HEK293 (cell line): ENCODE measurements at regions not wholly inside any gene's neighbourhood (a gene's known extent, or its start where the extent isn't known, plus 50 kb on each side); places are given as distances from the start of the nearest gene placed in this dataset.
A peak's percentile ranks its signal among the peaks of the same experiment; 100 is the strongest.

Experiments used
- CTCF ChIA-PET: fragments of 350-600 bp; formaldehyde crosslinking; extraction: SDS; loops from one replicate; lab custom pipeline; 2021; ENCODE audit warnings: antibody characterized with exemption; lab: Yijun Ruan, JAX
- POLR2A ChIA-PET: fragments of 300-600 bp; formaldehyde crosslinking; extraction: SDS; loops from one replicate; lab custom pipeline; 2020; ENCODE audit warnings: antibody characterized with exemption, inconsistent platforms; lab: Yijun Ruan, JAX
- H3K27ac ChIP-seq: fragments of 200-500 bp; sonication (Bioruptor generic); 2 replicates; pipeline ENCODE4 v1.5.1; 2014; ENCODE audit warnings: low read depth, low read length, control low read depth, inconsistent platforms; ENCODE audit errors: extremely low read depth
- H3K36me3 ChIP-seq, 2 experiments: fragments of 200-500 bp in 1 of 2; sonication (Bioruptor generic) in 1 of 2; 1 replicate in 1 of 2; 2 replicates in 1 of 2; pipeline ENCODE4 v1.5.1; 2014 to 2017; ENCODE audit warnings: inconsistent platforms in 2 of 2, low read length in 2 of 2; ENCODE audit not compliant: control insufficient read depth in 2 of 2, insufficient read depth in 1 of 2
- H3K4me1 ChIP-seq: fragments of 200-500 bp; sonication (Bioruptor generic); 2 replicates; pipeline ENCODE4 v1.5.1; 2014; ENCODE audit warnings: mild to moderate bottlenecking, low read length, inconsistent platforms; ENCODE audit not compliant: control insufficient read depth, insufficient read depth
- H3K4me3 ChIP-seq: 2 replicates; pipeline ENCODE4 v1.5.1; 2011; ENCODE audit warnings: low read depth, mild to moderate bottlenecking, control low read depth, low read length, moderate library complexity
- H3K9me3 ChIP-seq: fragments of 200-500 bp; sonication (Bioruptor generic); 2 replicates; pipeline ENCODE4 v1.5.1; 2014; ENCODE audit warnings: low read depth, low read length, inconsistent platforms; ENCODE audit not compliant: control insufficient read depth, insufficient read depth
- EGR2 ChIP-seq: fragments of 450-650 bp; formaldehyde crosslinking; IDR thresholded peaks from 2 replicates; pipeline ENCODE4 v1.5.1; 2016; ENCODE audit warnings: low read depth, missing biosample characterization, missing genetic modification characterization
- KLF16 ChIP-seq: fragments of 450-650 bp; formaldehyde crosslinking; IDR thresholded peaks from 2 replicates; pipeline ENCODE4 v1.5.1; 2017; ENCODE audit warnings: missing biosample characterization, missing genetic modification characterization
- KLF7 ChIP-seq: fragments of 450-650 bp; formaldehyde crosslinking; IDR thresholded peaks from 2 replicates; pipeline ENCODE4 v1.5.1; 2016; ENCODE audit warnings: missing biosample characterization, missing genetic modification characterization, borderline replicate concordance
- RBAK ChIP-seq: fragments of 450-650 bp; formaldehyde crosslinking; IDR thresholded peaks from 2 replicates; pipeline ENCODE4 v1.5.1; 2016; ENCODE audit warnings: missing biosample characterization, missing genetic modification characterization
- REPIN1 ChIP-seq: fragments of 450-650 bp; formaldehyde crosslinking; IDR thresholded peaks from 2 replicates; pipeline ENCODE4 v1.5.1; 2017; ENCODE audit warnings: missing biosample characterization, missing genetic modification characterization, low read depth
- SALL2 ChIP-seq: fragments of 450-650 bp; formaldehyde crosslinking; IDR thresholded peaks from 2 replicates; pipeline ENCODE4 v1.5.0; 2017; ENCODE audit warnings: missing biosample characterization, mild to moderate bottlenecking, missing genetic modification characterization, borderline replicate concordance
- SCRT1 ChIP-seq: fragments of 450-650 bp; formaldehyde crosslinking; IDR thresholded peaks from 2 replicates; pipeline ENCODE4 v1.5.1; 2016; ENCODE audit warnings: missing biosample characterization, missing genetic modification characterization, borderline replicate concordance
- SCRT2 ChIP-seq: fragments of 450-650 bp; formaldehyde crosslinking; IDR thresholded peaks from 2 replicates; pipeline ENCODE4 v1.5.1; 2016; ENCODE audit warnings: missing biosample characterization, missing genetic modification characterization
- TRIM28 ChIP-seq: IDR thresholded peaks from 2 replicates; pipeline ENCODE4 v1.6.1; 2011; ENCODE audit warnings: low read length, control low read depth, borderline replicate concordance
- ZBTB20 ChIP-seq: fragments of 450-650 bp; formaldehyde crosslinking; IDR thresholded peaks from 2 replicates; pipeline ENCODE4 v1.5.1; 2016; ENCODE audit warnings: missing biosample characterization, missing genetic modification characterization
- ZBTB21 ChIP-seq: fragments of 450-650 bp; formaldehyde crosslinking; IDR thresholded peaks from 2 replicates; pipeline ENCODE4 v1.5.1; 2017; ENCODE audit warnings: missing biosample characterization, missing genetic modification characterization
- ZBTB48 ChIP-seq: fragments of 450-650 bp; formaldehyde crosslinking; IDR thresholded peaks from 2 replicates; pipeline ENCODE4 v1.5.1; 2016; ENCODE audit warnings: missing biosample characterization, missing genetic modification characterization
- ZNF112 ChIP-seq: fragments of 450-650 bp; formaldehyde crosslinking; IDR thresholded peaks from 2 replicates; pipeline ENCODE4 v1.5.0; 2017; ENCODE audit warnings: missing biosample characterization, missing genetic modification characterization
- ZNF133 ChIP-seq: fragments of 450-650 bp; formaldehyde crosslinking; IDR thresholded peaks from 2 replicates; pipeline ENCODE4 v1.5.1; 2016; ENCODE audit warnings: missing biosample characterization, missing genetic modification characterization
- ZNF169 ChIP-seq: fragments of 450-650 bp; formaldehyde crosslinking; IDR thresholded peaks from 2 replicates; pipeline ENCODE4 v1.5.1; 2016; ENCODE audit warnings: missing biosample characterization, missing genetic modification characterization
- ZNF366 ChIP-seq: fragments of 450-650 bp; formaldehyde crosslinking; conservative IDR thresholded peaks from 2 replicates; pipeline ENCODE4 v1.5.1; 2016; ENCODE audit warnings: missing biosample characterization, missing genetic modification characterization
- ZNF529 ChIP-seq: fragments of 450-650 bp; formaldehyde crosslinking; IDR thresholded peaks from 2 replicates; pipeline ENCODE4 v1.5.1; 2017; ENCODE audit warnings: missing genetic modification characterization, missing biosample characterization; ENCODE audit not compliant: insufficient replicate concordance
- ZNF544 ChIP-seq: fragments of 450-650 bp; formaldehyde crosslinking; IDR thresholded peaks from 2 replicates; pipeline ENCODE4 v1.5.0; 2017; ENCODE audit warnings: missing biosample characterization, missing genetic modification characterization
- ZNF580 ChIP-seq: fragments of 450-650 bp; formaldehyde crosslinking; IDR thresholded peaks from 2 replicates; pipeline ENCODE4 v1.5.1; 2016; ENCODE audit warnings: missing biosample characterization, missing genetic modification characterization
- ZNF660 ChIP-seq: fragments of 450-650 bp; IDR thresholded peaks from 2 replicates; pipeline ENCODE4 v1.5.1; 2018; ENCODE audit warnings: missing biosample characterization, mild to moderate bottlenecking, missing genetic modification characterization
- ZNF792 ChIP-seq: fragments of 450-650 bp; formaldehyde crosslinking; IDR thresholded peaks from 2 replicates; pipeline ENCODE4 v1.5.1; 2016; ENCODE audit warnings: missing biosample characterization, missing genetic modification characterization
- ZSCAN4 ChIP-seq: fragments of 450-650 bp; formaldehyde crosslinking; IDR thresholded peaks from 2 replicates; pipeline ENCODE4 v1.5.1; 2017; ENCODE audit warnings: missing biosample characterization, missing genetic modification characterization
- TF ChIP-seq, protein P1 (sequence below): fragments of 450-650 bp; formaldehyde crosslinking; IDR thresholded peaks from 2 replicates; pipeline ENCODE4 v1.5.1; 2016; ENCODE audit warnings: missing biosample characterization, missing genetic modification characterization
- TF ChIP-seq, protein P2 (sequence below): fragments of 450-650 bp; formaldehyde crosslinking; conservative IDR thresholded peaks from 2 replicates; pipeline ENCODE4 v1.5.1; 2016; ENCODE audit warnings: low read depth, missing biosample characterization, missing genetic modification characterization

DNA sequence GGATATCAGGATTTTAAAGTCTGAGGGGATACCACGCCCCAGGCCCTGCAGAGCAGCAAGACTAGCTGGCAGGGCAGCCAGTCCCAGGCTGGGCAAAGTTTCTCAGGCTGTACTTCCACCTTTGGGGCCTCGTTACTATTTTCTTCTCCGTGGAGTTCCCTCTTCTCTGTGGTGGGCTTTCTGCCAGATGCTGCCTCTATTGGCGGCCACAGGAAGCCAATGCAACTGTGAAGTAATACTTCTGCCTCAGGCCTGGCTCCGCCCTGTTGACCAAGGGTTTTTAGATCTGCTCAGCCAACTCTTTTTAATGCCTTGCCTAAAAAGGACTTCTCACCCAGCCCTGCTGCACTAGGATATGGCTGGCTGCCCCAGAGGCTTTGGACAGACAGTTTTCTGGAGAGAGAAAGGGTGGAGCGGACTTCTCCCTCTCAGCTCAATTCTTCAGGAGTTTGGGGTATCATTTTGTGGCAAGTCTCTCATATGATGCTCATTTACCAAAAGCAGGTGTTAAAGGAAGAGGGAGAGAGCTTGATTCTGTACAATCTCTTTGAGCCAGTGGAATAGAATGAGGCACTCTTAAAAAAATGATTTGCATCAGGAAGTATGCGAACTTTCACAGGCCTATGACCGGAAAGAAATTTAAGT lies 67.4 kb downstream of the HHEX start (continued):
- TF ChIP-seq, protein P1, sequence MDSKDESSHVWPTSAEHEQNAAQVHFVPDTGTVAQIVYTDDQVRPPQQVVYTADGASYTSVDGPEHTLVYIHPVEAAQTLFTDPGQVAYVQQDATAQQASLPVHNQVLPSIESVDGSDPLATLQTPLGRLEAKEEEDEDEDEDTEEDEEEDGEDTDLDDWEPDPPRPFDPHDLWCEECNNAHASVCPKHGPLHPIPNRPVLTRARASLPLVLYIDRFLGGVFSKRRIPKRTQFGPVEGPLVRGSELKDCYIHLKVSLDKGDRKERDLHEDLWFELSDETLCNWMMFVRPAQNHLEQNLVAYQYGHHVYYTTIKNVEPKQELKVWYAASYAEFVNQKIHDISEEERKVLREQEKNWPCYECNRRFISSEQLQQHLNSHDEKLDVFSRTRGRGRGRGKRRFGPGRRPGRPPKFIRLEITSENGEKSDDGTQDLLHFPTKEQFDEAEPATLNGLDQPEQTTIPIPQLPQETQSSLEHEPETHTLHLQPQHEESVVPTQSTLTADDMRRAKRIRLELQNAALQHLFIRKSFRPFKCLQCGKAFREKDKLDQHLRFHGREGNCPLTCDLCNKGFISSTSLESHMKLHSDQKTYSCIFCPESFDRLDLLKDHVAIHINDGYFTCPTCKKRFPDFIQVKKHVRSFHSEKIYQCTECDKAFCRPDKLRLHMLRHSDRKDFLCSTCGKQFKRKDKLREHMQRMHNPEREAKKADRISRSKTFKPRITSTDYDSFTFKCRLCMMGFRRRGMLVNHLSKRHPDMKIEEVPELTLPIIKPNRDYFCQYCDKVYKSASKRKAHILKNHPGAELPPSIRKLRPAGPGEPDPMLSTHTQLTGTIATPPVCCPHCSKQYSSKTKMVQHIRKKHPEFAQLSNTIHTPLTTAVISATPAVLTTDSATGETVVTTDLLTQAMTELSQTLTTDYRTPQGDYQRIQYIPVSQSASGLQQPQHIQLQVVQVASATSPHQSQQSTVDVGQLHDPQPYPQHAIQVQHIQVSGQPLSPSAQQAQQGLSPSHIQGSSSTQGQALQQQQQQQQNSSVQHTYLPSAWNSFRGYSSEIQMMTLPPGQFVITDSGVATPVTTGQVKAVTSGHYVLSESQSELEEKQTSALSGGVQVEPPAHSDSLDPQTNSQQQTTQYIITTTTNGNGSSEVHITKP (tag by site-specific recombination), result no peak
- TF ChIP-seq ZNF544 (tag by site-specific recombination) (no peak), ZSCAN4 (tag by site-specific recombination) (no peak), EGR2 (no peak), ZNF792 (tag by site-specific recombination) (no peak), ZNF112 (tag by site-specific recombination) (no peak), ZNF133 (tag by site-specific recombination) (no peak), ZNF529 (tag by site-specific recombination) (no peak), ZNF580 (tag by site-specific recombination) (0 out of 2 replicates have a peak, but pooled peaks have one; percentile 44), ZBTB21 (tag by site-specific recombination) (no peak), KLF16 (tag by site-specific recombination) (no peak), ZNF169 (no peak), ZNF366 (peak; percentile 62; the same call in 1 of the 2 replicates), TRIM28 (no peak), ZNF660 (peak; percentile 60), RBAK (no peak), REPIN1 (tag by site-specific recombination) (no peak), SCRT2 (no peak), ZBTB20 (tag by site-specific recombination) (no peak), ZBTB48 (tag by site-specific recombination) (no peak), SCRT1 (tag by site-specific recombination) (no peak)

DNA sequence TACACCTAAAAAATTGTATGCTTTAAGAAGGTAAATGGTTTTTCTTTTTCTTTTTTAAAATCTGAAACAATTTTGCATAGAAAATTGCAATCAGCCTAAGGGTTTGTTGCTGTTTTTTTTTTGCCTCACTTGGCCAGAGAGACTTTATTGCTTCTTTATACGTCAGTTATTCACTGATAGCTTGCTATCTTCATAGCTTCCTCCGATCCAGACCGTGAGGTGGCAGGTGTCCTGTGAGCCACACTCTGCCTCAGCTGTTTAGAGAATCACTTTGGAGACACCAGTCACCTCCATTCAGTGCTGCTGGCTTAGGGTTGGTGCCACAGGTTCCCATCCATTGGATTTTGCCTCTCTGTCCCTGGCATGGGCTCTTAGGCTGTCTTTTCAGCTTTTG lies 68.0 kb downstream of the HHEX start:
- peak overlapping the region; percentile 49 for H3K27ac ChIP-seq
- no peaks in the 10 kb centered on the region for H3K36me3 ChIP-seq
- peaks cover 15% of the 10 kb centered on the region for H3K4me1 ChIP-seq
- no peak for TF ChIP-seq SALL2 (tag by site-specific recombination)
- no peak for TF ChIP-seq KLF7 (tag by site-specific recombination)
- TF ChIP-seq, protein P2, sequence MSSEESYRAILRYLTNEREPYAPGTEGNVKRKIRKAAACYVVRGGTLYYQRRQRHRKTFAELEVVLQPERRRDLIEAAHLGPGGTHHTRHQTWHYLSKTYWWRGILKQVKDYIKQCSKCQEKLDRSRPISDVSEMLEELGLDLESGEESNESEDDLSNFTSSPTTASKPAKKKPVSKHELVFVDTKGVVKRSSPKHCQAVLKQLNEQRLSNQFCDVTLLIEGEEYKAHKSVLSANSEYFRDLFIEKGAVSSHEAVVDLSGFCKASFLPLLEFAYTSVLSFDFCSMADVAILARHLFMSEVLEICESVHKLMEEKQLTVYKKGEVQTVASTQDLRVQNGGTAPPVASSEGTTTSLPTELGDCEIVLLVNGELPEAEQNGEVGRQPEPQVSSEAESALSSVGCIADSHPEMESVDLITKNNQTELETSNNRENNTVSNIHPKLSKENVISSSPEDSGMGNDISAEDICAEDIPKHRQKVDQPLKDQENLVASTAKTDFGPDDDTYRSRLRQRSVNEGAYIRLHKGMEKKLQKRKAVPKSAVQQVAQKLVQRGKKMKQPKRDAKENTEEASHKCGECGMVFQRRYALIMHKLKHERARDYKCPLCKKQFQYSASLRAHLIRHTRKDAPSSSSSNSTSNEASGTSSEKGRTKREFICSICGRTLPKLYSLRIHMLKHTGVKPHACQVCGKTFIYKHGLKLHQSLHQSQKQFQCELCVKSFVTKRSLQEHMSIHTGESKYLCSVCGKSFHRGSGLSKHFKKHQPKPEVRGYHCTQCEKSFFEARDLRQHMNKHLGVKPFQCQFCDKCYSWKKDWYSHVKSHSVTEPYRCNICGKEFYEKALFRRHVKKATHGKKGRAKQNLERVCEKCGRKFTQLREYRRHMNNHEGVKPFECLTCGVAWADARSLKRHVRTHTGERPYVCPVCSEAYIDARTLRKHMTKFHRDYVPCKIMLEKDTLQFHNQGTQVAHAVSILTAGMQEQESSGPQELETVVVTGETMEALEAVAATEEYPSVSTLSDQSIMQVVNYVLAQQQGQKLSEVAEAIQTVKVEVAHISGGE, result 0 out of 2 replicates have a peak, but pooled peaks have one; percentile 21
- peak; percentile 22; the same call in 1 of the 2 replicates for TF ChIP-seq SCRT2
- ChIA-PET POLR2A (no interaction called here), CTCF (interaction anchor here (0.6 to 2.3 kb wide), 4 partner anchors 24 to 124 kb away, joined by 3 to 13 read pairs (median 4); no protein-coding TSS in a partner anchor)
- H3K9me3 ChIP-seq, result no peaks in the 10 kb centered on the region
- no peak overlapping the region for H3K4me3 ChIP-seq
